OCI-LY3 (cell line): ENCODE measurements at regions not wholly inside any gene's neighbourhood (a gene's known extent, or its start where the extent isn't known, plus 50 kb on each side); places are given as distances from the start of the nearest gene placed in this dataset.

Experiments used
- H2AFZ ChIP-seq: fragments of 200-600, 300-600 bp; shearing (Covaris generic); 2 replicates; pipeline ENCODE4 v1.6.0; 2014; ENCODE audit warnings: antibody characterized with exemption, low read depth, low read length
- H3K27ac ChIP-seq: fragments of 200-600, 300-600 bp; sonication (generic); 2 replicates; pipeline ENCODE4 v1.5.1; 2014; ENCODE audit warnings: mild to moderate bottlenecking, low read length, moderate library complexity, mixed read lengths
- H3K27me3 ChIP-seq: fragments of 200-600, 300-600 bp; sonication (generic); 2 replicates; pipeline ENCODE4 v1.6.1; 2014; ENCODE audit warnings: low read depth, low read length, mixed read lengths
- H3K36me3 ChIP-seq: fragments of 200-600, 300-600 bp; sonication (generic); replicated peaks from 2 replicates; pipeline ENCODE3; 2014; ENCODE audit warnings: low read depth, low read length, mixed read lengths
- H3K4me1 ChIP-seq: fragments of 300-600, 200-600 bp; sonication (generic); 2 replicates; pipeline ENCODE4 v1.6.1; 2014; ENCODE audit warnings: low read length, mixed read lengths
- H3K4me2 ChIP-seq: fragments of 200-600, 300-600 bp; sonication (generic); 2 replicates; pipeline ENCODE4 v1.6.1; 2014; ENCODE audit warnings: low read length, mixed read lengths
- H3K4me3 ChIP-seq: fragments of 300-600, 200-600 bp; sonication (generic); 2 replicates; pipeline ENCODE4 v1.5.1; 2014; ENCODE audit warnings: antibody characterized with exemption, mild to moderate bottlenecking, low read length, moderate library complexity
- H3K79me2 ChIP-seq: fragments of 300-600, 200-600 bp; shearing (Covaris generic); 2 replicates; pipeline ENCODE4 v1.6.1; 2014; ENCODE audit warnings: mild to moderate bottlenecking, low read length, mixed read lengths
- H3K9ac ChIP-seq: fragments of 300-600, 200-600 bp; shearing (Covaris generic); 2 replicates; pipeline ENCODE4 v1.6.0; 2014; ENCODE audit warnings: mild to moderate bottlenecking, low read length, moderate library complexity
- H3K9me3 ChIP-seq: fragments of 200-600, 300-600 bp; shearing (Covaris generic); 2 replicates; pipeline ENCODE4 v1.6.1; 2014; ENCODE audit warnings: low read length, mixed read lengths; ENCODE audit not compliant: insufficient read depth
- H4K20me1 ChIP-seq: fragments of 200-600, 300-600 bp; sonication (generic); 2 replicates; pipeline ENCODE4 v1.6.1; 2016; ENCODE audit warnings: low read length, mixed read lengths; ENCODE audit not compliant: insufficient read depth
- CTCF ChIP-seq: fragments of 200-600, 300-600 bp; sonication (generic); IDR thresholded peaks from 2 replicates; pipeline ENCODE4 v1.5.1; 2014; ENCODE audit warnings: antibody characterized with exemption, low read length, low read depth
- EZH2phosphoT487 ChIP-seq: fragments of 200-600 bp; shearing (Covaris generic); IDR thresholded peaks from 2 replicates; pipeline ENCODE4 v1.6.1; 2018; ENCODE audit warnings: antibody characterized with exemption, mixed run types, low read depth

GRCh38 chr12:93230326-93230720 lies 147.4 kb upstream of the NUDT4 start:
- H3K4me2 ChIP-seq, result no peak overlapping the region
- no peaks in the 10 kb centered on the region for H3K79me2 ChIP-seq
- no peaks in the 10 kb centered on the region for H3K9me3 ChIP-seq
- no peaks in the 10 kb centered on the region for H3K4me1 ChIP-seq
- no peak overlapping the region for H3K27ac ChIP-seq
- H3K36me3 ChIP-seq, result no peaks in the 10 kb centered on the region
- H4K20me1 ChIP-seq, result no peaks in the 10 kb centered on the region
- H3K4me3 ChIP-seq, result no peak overlapping the region
- H2AFZ ChIP-seq, result no peak overlapping the region
- H3K9ac ChIP-seq, result no peak overlapping the region
- no peaks in the 10 kb centered on the region for H3K27me3 ChIP-seq
- no peak for TF ChIP-seq CTCF
- no peak for TF ChIP-seq EZH2phosphoT487

GRCh38 chr12:93231938-93232337 lies 145.8 kb upstream of the NUDT4 start:
- no peak overlapping the region for H3K4me2 ChIP-seq
- no peaks in the 10 kb centered on the region for H3K27me3 ChIP-seq
- H3K9ac ChIP-seq, result no peak overlapping the region
- H3K4me1 ChIP-seq, result no peaks in the 10 kb centered on the region
- no peak overlapping the region for H2AFZ ChIP-seq
- no peaks in the 10 kb centered on the region for H3K9me3 ChIP-seq
- H3K4me3 ChIP-seq, result no peak overlapping the region
- H3K27ac ChIP-seq, result no peak overlapping the region
- H3K36me3 ChIP-seq, result no peaks in the 10 kb centered on the region
- H4K20me1 ChIP-seq, result no peaks in the 10 kb centered on the region
- no peaks in the 10 kb centered on the region for H3K79me2 ChIP-seq
- TF ChIP-seq EZH2phosphoT487, result no peak
- TF ChIP-seq CTCF, result no peak

- TF ChIP-seq CTCF, result no peak
- no peak for TF ChIP-seq EZH2phosphoT487
- Histone ChIP-seq H2AFZ (no peak overlapping the region), H3K9me3 (peaks cover 5% of the 10 kb centered on the region; the same call in 1 of the 2 replicates), H3K36me3 (peaks cover 4% of the 10 kb centered on the region), H3K27me3 (no peaks in the 10 kb centered on the region), H3K9ac (no peak overlapping the region), H4K20me1 (no peaks in the 10 kb centered on the region), H3K79me2 (no peaks in the 10 kb centered on the region), H3K4me3 (no peak overlapping the region), H3K4me1 (no peaks in the 10 kb centered on the region), H3K27ac (no peak overlapping the region), H3K4me2 (no peak overlapping the region)
Observed at GRCh38 chr12:93234641-93235040, 143.1 kb upstream of the NUDT4 start.

GRCh38 chr12:93235881-93236280 lies 141.8 kb upstream of the NUDT4 start:
- Histone ChIP-seq H3K27me3 (no peaks in the 10 kb centered on the region), H3K9ac (no peak overlapping the region), H3K36me3 (peaks cover 4% of the 10 kb centered on the region), H3K4me3 (no peak overlapping the region), H3K4me1 (no peaks in the 10 kb centered on the region), H4K20me1 (no peaks in the 10 kb centered on the region), H2AFZ (no peak overlapping the region), H3K4me2 (no peak overlapping the region), H3K9me3 (peaks cover 5% of the 10 kb centered on the region; the same call in 1 of the 2 replicates), H3K79me2 (no peaks in the 10 kb centered on the region), H3K27ac (no peak overlapping the region)
- no peak for TF ChIP-seq CTCF
- no peak for TF ChIP-seq EZH2phosphoT487
